ENCODE measurements at regions not wholly inside any gene's neighbourhood (a gene's known extent, or its start where the extent isn't known, plus 50 kb on each side); places are given as distances from the start of the nearest gene placed in this dataset.

DNA sequence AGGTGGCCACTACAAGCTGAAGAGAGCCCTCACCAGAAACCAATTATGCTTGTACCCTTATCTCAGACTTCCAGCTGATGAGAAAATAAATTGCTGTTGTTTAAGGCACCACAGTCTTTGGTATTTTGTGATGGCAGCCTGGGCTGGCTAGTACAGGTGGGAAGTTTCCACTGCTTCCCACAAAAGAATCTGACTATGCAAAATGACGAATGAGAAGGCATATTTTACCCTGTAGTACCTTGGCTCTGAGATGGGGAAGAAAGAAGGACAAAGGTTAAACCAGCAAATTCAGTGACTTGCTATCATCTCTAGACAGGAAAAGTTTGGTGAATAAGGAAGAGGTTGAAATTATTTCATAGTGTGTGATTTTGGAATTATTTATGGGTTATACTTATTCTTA, 112.8 kb upstream of the ELL2 start:
- TF ChIP-seq, protein P1, sequence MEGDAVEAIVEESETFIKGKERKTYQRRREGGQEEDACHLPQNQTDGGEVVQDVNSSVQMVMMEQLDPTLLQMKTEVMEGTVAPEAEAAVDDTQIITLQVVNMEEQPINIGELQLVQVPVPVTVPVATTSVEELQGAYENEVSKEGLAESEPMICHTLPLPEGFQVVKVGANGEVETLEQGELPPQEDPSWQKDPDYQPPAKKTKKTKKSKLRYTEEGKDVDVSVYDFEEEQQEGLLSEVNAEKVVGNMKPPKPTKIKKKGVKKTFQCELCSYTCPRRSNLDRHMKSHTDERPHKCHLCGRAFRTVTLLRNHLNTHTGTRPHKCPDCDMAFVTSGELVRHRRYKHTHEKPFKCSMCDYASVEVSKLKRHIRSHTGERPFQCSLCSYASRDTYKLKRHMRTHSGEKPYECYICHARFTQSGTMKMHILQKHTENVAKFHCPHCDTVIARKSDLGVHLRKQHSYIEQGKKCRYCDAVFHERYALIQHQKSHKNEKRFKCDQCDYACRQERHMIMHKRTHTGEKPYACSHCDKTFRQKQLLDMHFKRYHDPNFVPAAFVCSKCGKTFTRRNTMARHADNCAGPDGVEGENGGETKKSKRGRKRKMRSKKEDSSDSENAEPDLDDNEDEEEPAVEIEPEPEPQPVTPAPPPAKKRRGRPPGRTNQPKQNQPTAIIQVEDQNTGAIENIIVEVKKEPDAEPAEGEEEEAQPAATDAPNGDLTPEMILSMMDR (conservative IDR thresholded peaks at IDR 0.05) = no peak
- no peak for TF ChIP-seq ZFX (IDR thresholded peaks at IDR 0.05)
- no peak overlapping the region for H3K27ac ChIP-seq

DNA sequence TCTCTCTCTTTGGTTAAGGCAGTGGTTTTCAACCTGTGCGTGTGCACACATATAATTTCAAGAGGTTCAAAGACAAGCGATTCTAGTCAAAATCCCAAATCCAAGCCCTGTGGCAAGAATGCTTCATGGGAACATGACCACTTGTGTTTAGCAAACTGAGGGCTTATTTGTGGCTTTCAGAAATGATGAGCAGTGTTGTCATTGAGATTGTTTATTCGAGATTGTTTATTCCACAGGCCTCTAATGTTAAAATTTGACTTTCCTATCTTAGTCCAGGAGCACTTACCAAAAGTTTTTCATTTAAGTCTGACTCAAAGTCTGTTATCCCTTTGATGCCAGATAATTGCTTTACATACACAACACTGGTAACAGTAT, 111.1 kb upstream of the ELL2 start:
- no peak overlapping the region for H3K27ac ChIP-seq
- no peak for TF ChIP-seq ZFX (IDR thresholded peaks at IDR 0.05)
- TF ChIP-seq, protein P1 (conservative IDR thresholded peaks at IDR 0.05) = no peak

DNA sequence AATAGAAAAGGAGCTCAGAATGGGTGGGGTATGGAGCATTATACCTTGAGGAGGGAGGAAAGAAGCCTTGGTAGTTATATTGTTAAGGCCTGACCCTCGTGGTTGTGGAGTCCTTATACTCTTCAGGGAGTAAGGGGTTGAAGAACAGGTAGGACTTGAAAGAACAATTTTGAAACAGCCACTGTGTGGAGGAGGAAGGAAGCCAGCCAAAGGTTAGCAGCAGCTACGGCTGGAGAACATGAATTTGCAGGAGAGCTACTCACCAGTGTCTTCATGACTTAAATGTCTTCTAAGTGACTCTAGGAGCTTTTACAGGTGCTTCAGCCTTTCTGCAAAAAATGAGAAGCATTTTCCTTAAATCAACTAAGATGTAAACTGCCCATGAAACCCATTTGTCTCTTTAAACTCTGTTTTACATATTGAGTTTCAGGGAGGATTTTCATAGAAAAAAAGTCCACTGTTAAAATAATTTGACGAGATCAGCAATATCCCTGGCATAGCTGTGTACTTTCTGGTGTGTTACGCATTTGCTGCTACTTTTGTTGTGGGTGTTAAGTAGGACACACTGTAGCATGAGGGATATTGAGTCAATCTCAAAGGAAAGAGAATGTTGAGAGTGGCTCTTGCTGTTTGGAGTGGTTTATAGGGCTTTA, 110.6 kb upstream of the ELL2 start:
- TF ChIP-seq, protein P1 (conservative IDR thresholded peaks at IDR 0.05) = no peak
- no peak for TF ChIP-seq ZFX (IDR thresholded peaks at IDR 0.05)
- no peak overlapping the region for H3K27ac ChIP-seq

DNA sequence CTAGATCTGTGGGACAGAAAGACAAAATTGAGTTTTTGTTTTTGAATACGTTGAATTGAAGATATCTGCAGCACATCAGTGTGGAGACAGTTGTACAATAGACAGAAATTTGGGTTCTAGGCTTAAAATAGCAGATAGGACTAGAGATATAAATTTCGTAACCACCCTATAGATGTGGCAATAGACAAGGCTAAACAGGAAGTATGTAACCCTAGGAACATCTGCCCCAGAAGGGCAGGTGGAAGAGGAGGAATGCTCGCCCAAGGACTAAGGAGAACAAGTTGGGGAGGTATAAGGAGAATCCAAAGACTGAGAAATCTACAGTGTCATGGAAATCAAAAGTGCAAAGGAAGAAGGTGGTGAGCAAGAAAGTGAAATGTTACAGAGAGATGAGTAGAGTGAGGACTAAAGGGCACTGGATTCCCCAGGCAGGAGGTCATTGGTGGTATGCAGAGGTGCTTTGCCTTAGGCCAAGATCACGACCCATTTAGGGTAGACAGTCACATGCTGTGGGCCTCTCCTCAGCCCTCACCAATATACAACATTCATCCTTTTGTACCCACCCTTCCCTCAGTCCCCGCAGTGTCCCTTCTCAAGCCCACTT, 109.1 kb upstream of the ELL2 start:
- no peak overlapping the region for H3K27ac ChIP-seq
- TF ChIP-seq, protein P1 (conservative IDR thresholded peaks at IDR 0.05) = no peak
- TF ChIP-seq ZFX (IDR thresholded peaks at IDR 0.05) = no peak

DNA sequence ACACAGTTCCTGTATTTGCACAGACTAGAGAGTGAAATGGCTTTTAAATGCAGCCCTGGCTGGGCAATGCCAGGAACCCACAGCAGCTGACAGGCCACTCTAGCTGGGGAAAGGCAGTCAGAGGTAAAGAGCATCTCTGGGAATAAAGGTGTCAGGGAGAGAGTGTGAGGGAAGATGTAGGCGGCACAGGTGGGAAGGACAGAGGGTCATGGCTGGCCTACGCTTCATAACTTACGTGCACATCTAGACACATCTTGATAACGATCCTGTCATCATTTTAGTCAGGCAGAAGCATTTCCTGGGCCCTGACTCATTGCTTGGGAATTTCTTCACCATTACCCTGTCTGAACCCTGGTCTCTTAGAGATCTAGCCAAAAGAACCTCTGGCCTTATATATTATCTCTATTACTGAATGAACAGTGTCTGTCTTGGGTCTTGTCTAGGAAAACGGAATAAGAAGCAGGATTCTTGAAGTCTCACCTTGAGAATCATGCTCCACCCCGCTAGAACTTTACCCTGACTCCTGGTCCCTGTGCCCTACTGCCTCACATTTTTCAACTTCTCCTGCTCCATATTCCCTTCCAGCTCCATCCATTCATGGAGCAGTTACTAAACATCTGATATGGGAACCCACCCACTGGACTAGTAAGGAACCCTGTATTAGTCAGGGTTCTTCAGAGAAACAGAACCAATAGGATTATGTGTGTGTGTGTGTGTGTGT, 106.4 kb upstream of the ELL2 start:
- no peak overlapping the region for H3K27ac ChIP-seq
- TF ChIP-seq ZFX (IDR thresholded peaks at IDR 0.05) = no peak

DNA sequence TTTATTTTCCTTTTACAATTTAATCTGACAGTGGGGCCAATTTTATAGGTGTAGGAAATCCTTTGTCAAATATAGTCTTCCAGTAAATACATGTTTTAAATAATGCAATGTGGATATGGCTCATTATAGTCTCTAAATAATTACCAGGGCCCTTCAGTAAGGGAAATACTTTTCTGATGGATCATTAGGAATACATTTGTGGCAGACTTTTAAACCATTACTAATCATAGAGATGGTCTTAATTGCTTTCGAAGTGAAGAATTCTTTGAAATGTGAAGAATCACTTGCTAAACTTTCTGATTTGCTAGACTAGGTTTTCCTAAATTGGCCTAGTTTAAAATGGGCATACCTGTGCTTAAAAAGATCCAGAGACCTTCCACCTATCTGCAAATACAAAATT, 105.6 kb upstream of the ELL2 start:
- no peak overlapping the region for H3K27ac ChIP-seq
- no peak for TF ChIP-seq ZFX (IDR thresholded peaks at IDR 0.05)
- TF ChIP-seq, protein P1 (conservative IDR thresholded peaks at IDR 0.05) = no peak

DNA sequence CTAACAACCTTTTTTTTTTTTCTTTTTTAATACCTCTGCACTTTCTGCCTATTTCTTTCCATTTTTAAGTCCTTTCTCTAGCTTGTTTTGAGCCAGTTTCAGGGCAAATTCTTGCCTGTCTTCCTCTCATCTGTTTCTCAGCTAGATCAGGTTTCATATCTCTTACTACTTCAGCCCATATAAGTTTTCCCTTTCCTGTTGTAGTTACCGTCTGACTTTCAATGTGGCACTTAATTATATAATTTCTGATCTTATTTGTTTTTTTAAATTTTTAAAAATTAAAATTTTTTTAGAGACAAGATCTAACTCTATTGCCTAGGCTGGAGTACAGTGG, 104.7 kb upstream of the ELL2 start:
- H3K27ac ChIP-seq = no peak overlapping the region

More for the DNA sequence above, 104.7 kb upstream of the ELL2 start:
- TF ChIP-seq ZFX (IDR thresholded peaks at IDR 0.05) = no peak
- TF ChIP-seq, protein P1 (conservative IDR thresholded peaks at IDR 0.05) = no peak

Measured in C4-2B (cell line).